ENCODE measurements at regions not wholly inside any gene's neighbourhood (a gene's known extent, or its start where the extent isn't known, plus 50 kb on each side); places are given as distances from the start of the nearest gene placed in this dataset.

- intact Hi-C loops (cut with micrococcal nuclease; ENCODE audit: unreplicated experiment) = no loop called here
- Histone ChIP-seq H3K4me2 (ENCODE audit: low read length) (no peak overlapping the region), H3K9me2 (ENCODE audit: insufficient read depth, low read length) (no peaks in the 10 kb centered on the region), H3K27ac (ENCODE audit: low read depth, low read length, poor library complexity, severe bottlenecking) (no peak overlapping the region), H3K9me3 (ENCODE audit: low read length) (no peaks in the 10 kb centered on the region), H3K79me2 (ENCODE audit: insufficient read depth, low read depth, low read length) (no peaks in the 10 kb centered on the region), H2AFZ (ENCODE audit: low read length) (no peak overlapping the region), H3K36me3 (ENCODE audit: insufficient read depth, low read length) (no peaks in the 10 kb centered on the region), H3K4me3 (ENCODE audit: low read depth, low read length, poor library complexity, severe bottlenecking) (no peak overlapping the region), H4K20me1 (ENCODE audit: insufficient read depth, low read length) (no peaks in the 10 kb centered on the region), H3K4me1 (ENCODE audit: insufficient read depth, low read length, poor library complexity, severe bottlenecking) (no peaks in the 10 kb centered on the region)
- POLR2A ChIA-PET = no interaction called here
- DNase-seq (ENCODE audit: low spot score) = no peak
- BruUV-seq (replicated peaks) = no TSS peak
- no peak for TF ChIP-seq EZH2phosphoT487 (IDR thresholded peaks at IDR 0.05; ENCODE audit: borderline replicate concordance, low read depth, low read length)
- no peak for TF ChIP-seq CTCF (conservative IDR thresholded peaks at IDR 0.05; ENCODE audit: low read length)
- CTCF ChIA-PET (ENCODE audit: unreplicated experiment) = no interaction called here
Measured at GRCh38 chr4:151894246-151894645, 133.4 kb upstream of the GATB start.

- Histone ChIP-seq H3K4me1 (ENCODE audit: insufficient read depth, low read length, poor library complexity, severe bottlenecking) (no peaks in the 10 kb centered on the region), H3K4me2 (ENCODE audit: low read length) (no peak overlapping the region), H3K27ac (ENCODE audit: low read depth, low read length, poor library complexity, severe bottlenecking) (no peak overlapping the region), H3K79me2 (ENCODE audit: insufficient read depth, low read depth, low read length) (no peaks in the 10 kb centered on the region), H4K20me1 (ENCODE audit: insufficient read depth, low read length) (no peaks in the 10 kb centered on the region), H3K4me3 (ENCODE audit: low read depth, low read length, poor library complexity, severe bottlenecking) (no peak overlapping the region), H2AFZ (ENCODE audit: low read length) (no peak overlapping the region), H3K9me3 (ENCODE audit: low read length) (no peaks in the 10 kb centered on the region), H3K9me2 (ENCODE audit: insufficient read depth, low read length) (no peaks in the 10 kb centered on the region), H3K36me3 (ENCODE audit: insufficient read depth, low read length) (no peaks in the 10 kb centered on the region)
- POLR2A ChIA-PET = no interaction called here
- TF ChIP-seq EZH2phosphoT487 (IDR thresholded peaks at IDR 0.05; ENCODE audit: borderline replicate concordance, low read depth, low read length) (no peak), CTCF (conservative IDR thresholded peaks at IDR 0.05; ENCODE audit: low read length) (no peak)
- BruUV-seq (replicated peaks) = no TSS peak
- no peak for DNase-seq (ENCODE audit: low spot score)
- intact Hi-C loops (cut with micrococcal nuclease; ENCODE audit: unreplicated experiment) = no loop called here
- CTCF ChIA-PET (ENCODE audit: unreplicated experiment) = interaction anchor here (0.6 kb wide), 1 partner anchor 434 kb away, joined by 6 read pairs; no protein-coding TSS in a partner anchor
Measured at GRCh38 chr4:151888367-151888866, 127.6 kb upstream of the GATB start.

- CTCF ChIA-PET (ENCODE audit: unreplicated experiment) = interaction anchor here (0.6 kb wide), 1 partner anchor 435 kb away, joined by 6 read pairs; no protein-coding TSS in a partner anchor
- Histone ChIP-seq H3K4me3 (ENCODE audit: low read depth, low read length, poor library complexity, severe bottlenecking) (no peak overlapping the region), H4K20me1 (ENCODE audit: insufficient read depth, low read length) (no peaks in the 10 kb centered on the region), H3K27ac (ENCODE audit: low read depth, low read length, poor library complexity, severe bottlenecking) (no peak overlapping the region), H3K4me2 (ENCODE audit: low read length) (no peak overlapping the region), H3K79me2 (ENCODE audit: insufficient read depth, low read depth, low read length) (no peaks in the 10 kb centered on the region), H3K9me3 (ENCODE audit: low read length) (no peaks in the 10 kb centered on the region), H3K4me1 (ENCODE audit: insufficient read depth, low read length, poor library complexity, severe bottlenecking) (no peaks in the 10 kb centered on the region), H3K36me3 (ENCODE audit: insufficient read depth, low read length) (no peaks in the 10 kb centered on the region), H3K9me2 (ENCODE audit: insufficient read depth, low read length) (no peaks in the 10 kb centered on the region), H2AFZ (ENCODE audit: low read length) (no peak overlapping the region)
- POLR2A ChIA-PET = interaction anchor here (1.0 kb wide), 1 partner anchor 12 kb away, joined by 3 read pairs; no protein-coding TSS in a partner anchor
- no peak for TF ChIP-seq EZH2phosphoT487 (IDR thresholded peaks at IDR 0.05; ENCODE audit: borderline replicate concordance, low read depth, low read length)
- no peak for TF ChIP-seq CTCF (conservative IDR thresholded peaks at IDR 0.05; ENCODE audit: low read length)
- DNase-seq (ENCODE audit: low spot score) = no peak
- no TSS peak for BruUV-seq (replicated peaks)
- intact Hi-C loops (cut with micrococcal nuclease; ENCODE audit: unreplicated experiment) = no loop called here
Measured at GRCh38 chr4:151887816-151888180, 127.0 kb upstream of the GATB start.

All from OCI-LY7 (cell line).